ENCODE measurements at regions not wholly inside any gene's neighbourhood (a gene's known extent, or its start where the extent isn't known, plus 50 kb on each side); places are given as distances from the start of the nearest gene placed in this dataset.

GRCh38 chr12:107443320-107444090 lies 242.1 kb upstream of the PWP1 start:
- DNase-seq (ENCODE audit: low read depth), result no peak

DNA sequence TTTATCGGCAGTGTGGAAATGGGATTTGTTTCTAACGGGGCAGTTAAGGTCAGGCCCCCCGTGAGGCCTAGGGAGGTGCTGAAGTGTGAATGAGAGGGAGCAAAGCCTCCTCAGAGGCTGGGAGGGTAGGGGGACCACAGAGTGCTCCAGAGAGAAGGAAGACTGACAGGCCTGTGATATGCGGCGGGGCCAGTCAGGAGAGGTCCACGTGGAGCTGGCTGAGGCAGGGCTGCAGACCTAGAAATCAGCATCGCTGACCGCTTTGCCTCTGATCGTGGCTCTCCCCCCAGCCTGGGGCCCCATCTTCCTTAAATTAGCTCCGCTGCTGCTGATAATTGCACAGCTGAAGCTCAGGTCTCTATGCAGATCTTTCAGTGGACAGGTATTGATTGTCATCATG lies 240.8 kb upstream of the PWP1 start:
- no peak for DNase-seq (ENCODE audit: low read depth)

- DNase-seq (ENCODE audit: low read depth), result no peak
These were observed 239.1 kb upstream of the PWP1 start for GRCh38 chr12:107446476-107446875.

DNA sequence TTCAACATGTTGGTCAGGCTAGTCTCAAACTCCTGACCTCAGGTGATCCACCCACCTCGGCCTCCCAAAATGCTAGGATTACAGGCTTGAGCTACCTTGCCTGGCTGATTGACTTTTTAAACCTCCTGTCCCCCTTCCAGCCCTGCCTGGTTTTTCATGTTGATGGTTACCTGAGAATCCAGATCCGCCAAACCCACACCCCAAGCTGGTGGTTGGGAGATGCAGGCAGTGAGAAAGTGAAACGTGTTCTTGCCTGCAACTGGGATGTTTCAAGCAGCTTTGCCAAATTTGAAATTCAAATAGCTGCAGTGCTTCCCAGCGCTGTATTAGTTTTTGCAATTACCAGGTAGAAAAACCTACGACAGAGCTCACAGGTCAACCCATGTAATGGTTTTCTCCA lies 238.3 kb upstream of the PWP1 start:
- no peak for DNase-seq (ENCODE audit: low read depth)

DNA sequence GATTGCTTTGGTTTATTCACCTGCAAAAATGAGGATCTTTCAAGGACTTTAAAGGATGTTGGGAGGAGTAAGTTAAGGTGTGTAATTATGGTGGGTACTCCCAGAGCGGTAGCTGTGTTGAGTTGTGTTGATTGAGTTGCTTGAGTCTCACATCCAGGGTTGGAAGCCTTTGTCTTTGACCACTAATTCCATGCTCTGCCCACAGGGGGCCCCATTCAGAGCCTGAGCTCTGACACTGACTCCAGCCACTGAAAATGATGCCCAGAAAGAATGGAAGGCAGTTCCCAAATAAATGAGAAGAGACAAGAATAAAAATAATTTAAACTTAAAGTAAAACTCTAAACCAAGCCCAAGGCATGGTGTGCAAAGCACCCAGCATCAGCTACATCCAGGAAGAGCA lies 237.4 kb upstream of the PWP1 start:
- DNase-seq (ENCODE audit: low read depth), result no peak

GRCh38 chr12:107449891-107450290 lies 235.7 kb upstream of the PWP1 start:
- DNase-seq (ENCODE audit: low read depth), result peak; percentile 56

DNA sequence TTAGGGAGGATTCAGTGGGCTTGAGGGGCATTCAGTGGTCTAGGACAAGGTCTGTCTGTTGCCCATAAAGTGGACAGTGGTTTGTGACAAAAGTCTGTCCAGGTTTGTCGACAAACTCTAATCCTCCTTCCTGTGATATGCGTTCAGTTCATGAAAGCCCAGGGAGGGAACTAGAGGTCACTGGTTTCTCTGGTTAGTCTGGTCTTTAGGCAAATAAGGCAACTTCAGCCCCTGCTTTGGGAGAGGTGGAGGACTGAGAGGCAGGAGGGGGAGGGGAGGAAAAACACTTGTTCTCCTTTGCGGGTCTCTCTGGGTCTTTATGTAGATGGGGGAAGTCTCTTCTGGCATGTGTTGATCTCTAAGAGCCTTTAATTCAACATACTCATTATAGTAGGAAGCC lies 235.1 kb upstream of the PWP1 start:
- no peak for DNase-seq (ENCODE audit: low read depth)

GRCh38 chr12:107451246-107451645 lies 234.4 kb upstream of the PWP1 start:
- no peak for DNase-seq (ENCODE audit: low read depth)

DNA sequence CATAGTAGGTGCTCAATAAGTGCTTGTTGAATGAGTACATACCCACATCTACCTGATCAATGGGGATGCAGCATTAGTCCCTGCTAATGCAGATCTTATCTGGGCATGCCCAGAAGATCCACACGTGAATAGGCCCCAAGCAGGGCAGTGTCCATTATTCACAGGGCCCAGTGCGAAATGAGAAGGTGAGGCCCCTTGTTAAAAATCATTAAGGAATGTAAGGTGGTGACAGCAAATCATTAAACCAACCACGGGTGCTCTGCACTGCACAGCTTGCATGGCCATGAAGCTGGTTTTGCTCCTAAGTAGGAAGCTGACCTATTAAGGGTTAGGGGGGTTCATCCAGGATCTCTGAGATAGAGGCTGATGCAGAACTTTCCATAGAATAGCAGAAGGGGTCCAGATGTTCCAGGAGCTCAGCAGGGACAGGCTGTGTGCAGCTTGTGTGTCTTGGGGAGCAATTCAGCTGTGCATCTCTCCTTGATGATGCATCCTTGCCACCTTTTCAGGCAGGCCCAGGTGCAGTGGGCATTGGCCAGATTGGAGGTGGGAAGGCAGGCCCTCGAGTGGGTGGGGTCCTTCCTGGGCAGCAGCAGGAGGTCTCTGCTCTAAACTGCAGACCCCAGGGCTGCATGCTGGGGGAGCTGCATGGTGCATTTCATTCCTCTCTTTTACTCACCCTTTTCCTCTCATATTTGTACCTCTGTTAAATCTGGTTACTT lies 231.3 kb upstream of the PWP1 start:
- DNase-seq (ENCODE audit: low read depth), result no peak

- no peak for DNase-seq (ENCODE audit: low read depth)
These were observed 228.2 kb upstream of the PWP1 start for GRCh38 chr12:107457362-107457935.

DNA sequence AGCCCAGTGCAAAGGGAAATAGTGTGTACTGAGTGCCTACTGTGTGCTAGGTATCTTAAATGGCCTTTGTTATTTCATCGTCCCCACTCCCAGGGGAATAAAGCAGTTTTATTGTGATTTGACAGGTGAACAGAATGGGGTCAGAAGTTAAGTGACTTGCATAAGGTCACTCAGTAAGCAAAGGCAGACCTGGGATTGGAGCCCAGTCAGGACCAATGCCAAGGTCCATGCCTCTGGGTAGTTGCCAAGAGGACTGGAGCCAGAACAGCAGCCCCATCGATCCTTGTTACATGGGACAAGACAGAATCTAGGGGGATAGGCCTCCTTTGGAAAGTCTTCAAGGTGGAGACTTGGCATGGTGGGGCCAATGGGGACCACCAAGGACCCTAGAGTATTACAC lies 227.4 kb upstream of the PWP1 start:
- DNase-seq (ENCODE audit: low read depth), result no peak

DNA sequence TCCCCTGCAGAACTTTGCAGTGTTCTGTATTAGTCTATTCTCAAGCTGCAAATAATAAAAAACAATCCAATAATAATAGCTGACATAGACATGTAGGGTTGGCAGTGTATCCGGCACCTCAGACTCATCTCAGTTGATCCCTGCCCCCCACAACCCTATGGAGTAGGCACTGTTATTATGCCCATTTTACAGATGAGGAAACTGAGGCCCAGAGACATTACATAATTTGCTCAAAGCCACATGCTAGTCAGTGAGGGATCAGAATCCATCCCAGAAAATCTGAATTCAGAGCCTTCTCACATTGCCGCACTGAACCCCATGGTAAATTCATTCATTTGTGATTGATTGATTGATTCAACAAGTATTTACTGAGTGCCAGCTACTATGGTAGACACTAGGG lies 226.6 kb upstream of the PWP1 start:
- DNase-seq (ENCODE audit: low read depth), result no peak

DNA sequence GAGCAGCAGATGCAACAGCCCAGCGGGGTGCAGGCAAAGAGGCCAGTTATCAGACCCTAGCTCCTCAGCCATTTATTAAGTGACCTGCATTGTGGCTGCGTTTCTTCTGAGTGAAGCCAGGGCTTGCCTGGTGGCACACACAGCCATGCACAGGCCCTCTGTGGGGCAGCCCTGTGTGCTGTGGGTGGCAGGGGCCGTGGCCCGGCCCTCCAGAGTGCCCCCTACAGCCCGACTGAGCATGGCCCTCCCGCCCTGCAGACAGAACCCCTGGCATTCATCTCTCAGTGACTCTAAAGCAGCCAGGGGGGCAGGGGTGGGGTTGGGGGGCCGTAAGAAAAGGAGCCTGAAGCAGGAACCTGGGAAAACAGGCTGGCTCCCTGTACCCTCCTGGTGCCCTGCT lies 226.0 kb upstream of the PWP1 start:
- DNase-seq (ENCODE audit: low read depth), result no peak

DNA sequence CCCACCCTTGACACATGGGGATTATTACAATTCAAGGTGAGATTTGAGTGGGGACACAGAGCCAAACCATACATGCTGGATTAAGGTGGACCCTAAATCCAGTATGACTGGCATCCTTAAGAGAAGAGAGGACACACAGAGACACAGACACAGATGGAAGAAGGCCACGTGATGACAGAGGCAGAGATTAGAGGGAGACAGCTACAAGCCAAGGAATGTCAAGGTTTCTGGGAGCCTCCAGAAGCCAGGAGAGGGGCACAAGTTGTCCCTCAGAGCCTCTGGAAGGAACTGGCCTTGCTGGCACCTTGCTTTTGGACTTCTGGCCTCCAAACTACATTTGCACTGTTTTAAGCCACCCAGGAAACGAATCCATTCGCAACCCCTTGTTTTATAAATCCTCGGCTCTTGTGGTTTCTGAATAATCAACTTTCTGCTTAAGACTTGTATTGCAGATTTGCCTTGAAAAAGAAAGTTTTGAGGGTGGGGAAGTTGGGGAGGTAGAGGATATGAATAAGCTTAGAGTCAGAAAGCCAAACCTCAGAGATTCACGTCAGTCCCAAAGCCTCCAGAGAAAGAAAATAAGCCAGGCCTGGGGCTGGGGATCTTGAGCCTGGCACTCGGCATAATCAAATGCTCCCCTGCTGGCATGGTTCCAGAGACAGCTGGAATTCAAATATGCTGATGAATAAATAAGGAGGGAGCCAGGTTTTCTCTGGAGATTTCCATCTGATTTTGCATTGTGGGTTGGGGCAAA lies 224.2 kb upstream of the PWP1 start:
- DNase-seq (ENCODE audit: low read depth), result peak; percentile 86

GRCh38 chr12:107462428-107463332 lies 222.9 kb upstream of the PWP1 start:
- no peak for DNase-seq (ENCODE audit: low read depth)

GRCh38 chr12:107464644-107465043 lies 221.0 kb upstream of the PWP1 start:
- DNase-seq (ENCODE audit: low read depth), result no peak

DNA sequence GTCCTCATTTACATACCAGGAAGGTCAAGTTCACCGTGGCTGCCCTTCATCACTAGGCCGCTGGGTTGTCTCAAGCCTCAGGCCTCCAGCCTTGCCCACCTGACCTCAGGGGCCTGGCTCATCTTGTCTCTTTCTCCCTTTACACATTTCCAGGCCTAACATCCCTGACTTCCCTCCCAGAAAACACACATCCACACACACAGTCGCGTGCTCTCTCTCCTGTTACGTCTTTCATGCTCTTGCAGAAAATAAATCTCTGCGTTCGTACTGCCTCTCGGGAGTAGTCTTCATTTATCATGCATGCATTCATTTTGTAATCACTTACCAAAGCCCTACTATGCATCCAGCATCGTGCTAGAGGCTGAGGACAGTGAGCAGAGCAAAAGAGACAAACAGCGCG lies 220.0 kb upstream of the PWP1 start:
- no peak for DNase-seq (ENCODE audit: low read depth)

- no peak for DNase-seq (ENCODE audit: low read depth)
These were observed 217.9 kb upstream of the PWP1 start for GRCh38 chr12:107467716-107468115.

GRCh38 chr12:107468182-107468581 lies 217.4 kb upstream of the PWP1 start:
- no peak for DNase-seq (ENCODE audit: low read depth)

DNA sequence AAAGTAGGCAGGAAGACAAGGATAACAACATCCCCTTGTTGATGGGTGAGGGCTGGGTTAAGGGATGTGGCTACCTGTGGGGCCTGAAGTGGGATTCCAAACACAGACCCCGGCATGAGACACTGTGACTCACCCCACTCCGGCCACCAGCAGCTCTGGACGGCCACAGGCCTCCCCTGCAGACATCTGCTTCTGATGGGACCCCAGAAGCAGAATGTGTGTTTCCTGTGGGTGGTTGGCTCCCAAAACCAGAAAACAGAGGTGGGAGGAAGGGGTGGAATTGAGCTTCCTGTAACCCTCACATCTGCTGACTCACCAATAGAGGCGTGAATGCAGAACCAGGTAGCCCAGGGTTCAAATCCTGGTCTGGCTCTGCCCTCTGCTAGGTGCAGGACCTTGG lies 216.6 kb upstream of the PWP1 start:
- DNase-seq (ENCODE audit: low read depth), result no peak

DNA sequence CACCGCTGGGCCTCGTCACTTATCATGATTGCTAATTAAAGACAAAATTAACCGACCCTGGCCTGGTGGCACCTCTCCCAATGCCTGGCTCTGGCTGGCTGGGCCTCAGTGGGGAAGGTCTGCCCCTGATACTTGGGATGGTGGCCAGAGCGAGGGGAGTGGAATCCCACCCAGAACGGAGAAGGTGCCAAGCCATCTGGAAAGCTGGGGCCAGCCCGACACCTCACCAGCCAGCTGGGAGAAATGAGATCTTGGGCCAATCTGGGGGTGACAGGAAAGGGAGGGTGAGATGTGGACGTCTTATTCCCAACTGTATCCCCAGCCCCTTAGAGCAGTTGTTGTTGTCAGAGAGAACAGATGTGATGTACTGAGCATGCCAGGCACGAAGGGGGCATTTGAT lies 215.0 kb upstream of the PWP1 start:
- no peak for DNase-seq (ENCODE audit: low read depth)

GRCh38 chr12:107472308-107472707 lies 213.3 kb upstream of the PWP1 start:
- no peak for DNase-seq (ENCODE audit: low read depth)
